CD14-positive monocyte (primary cell): ENCODE measurements at regions not wholly inside any gene's neighbourhood (a gene's known extent, or its start where the extent isn't known, plus 50 kb on each side); places are given as distances from the start of the nearest gene placed in this dataset.

Experiments
- DNase-seq, 3 donors: peaks; one replicate each; pipeline ENCODE4 v3.0.0-alpha.2; 2011 to 2022
- H2AFZ ChIP-seq: 2 replicates; pipeline ENCODE4 v1.6.0; 2012; ENCODE audit warnings: mild to moderate bottlenecking, low read depth, low read length, inconsistent platforms; ENCODE audit not compliant: insufficient read depth, poor library complexity, severe bottlenecking
- H3K27ac ChIP-seq, 2 donors: 1 replicate in 1 of 2; 2 replicates in 1 of 2; pipeline ENCODE4 v1.5.1; 2012 to 2013; ENCODE audit warnings: low read length in 2 of 2, control low read depth in 1 of 2, inconsistent platforms in 1 of 2, low read depth in 1 of 2, mild to moderate bottlenecking in 1 of 2
- H3K27me3 ChIP-seq, 2 donors: one replicate each; pipeline versions ENCODE4 v1.6.0 to v1.6.1; 2011 to 2013; ENCODE audit warnings: low read length in 2 of 2; ENCODE audit not compliant: control insufficient read depth in 2 of 2, insufficient read depth in 2 of 2
- H3K36me3 ChIP-seq, 2 donors: replicated peaks in 1 of 2; 1 replicate in 1 of 2; 2 replicates in 1 of 2; pipeline versions ENCODE4 v1.5.1 to v1.6.1; 2012 to 2013; ENCODE audit warnings: low read length in 2 of 2, control low read depth in 1 of 2, inconsistent platforms in 1 of 2, mild to moderate bottlenecking in 1 of 2; ENCODE audit not compliant: insufficient read depth in 2 of 2, control insufficient read depth in 1 of 2
- H3K4me1 ChIP-seq, 2 donors: 1 replicate in 1 of 2; 2 replicates in 1 of 2; pipeline versions ENCODE4 v1.5.1 to v1.6.1; 2012 to 2013; ENCODE audit warnings: low read length in 2 of 2, control low read depth in 1 of 2, inconsistent platforms in 1 of 2, mild to moderate bottlenecking in 1 of 2, moderate library complexity in 1 of 2; ENCODE audit not compliant: insufficient read depth in 2 of 2, control insufficient read depth in 1 of 2
- H3K4me2 ChIP-seq: replicated peaks from 2 replicates; pipeline ENCODE3; 2012; ENCODE audit warnings: low read length, moderate library complexity, mild to moderate bottlenecking; ENCODE audit not compliant: poor library complexity, severe bottlenecking; ENCODE audit errors: extremely low read depth
- H3K4me3 ChIP-seq, 3 experiments: fragments of 200-600 bp in 1 of 3; sonication (generic) in 1 of 3; replicated peaks in 1 of 3; 1 replicate in 2 of 3; 2 replicates in 1 of 3; pipeline ENCODE4 v1.5.1; 2011 to 2013; ENCODE audit warnings: low read length in 3 of 3, mild to moderate bottlenecking in 3 of 3, control low read depth in 2 of 3, low read depth in 2 of 3, inconsistent platforms in 1 of 3, moderate library complexity in 1 of 3
- H3K79me2 ChIP-seq: 2 replicates; pipeline ENCODE4 v1.6.0; 2012; ENCODE audit warnings: mild to moderate bottlenecking, control low read depth, inconsistent platforms, low read length, moderate library complexity; ENCODE audit not compliant: insufficient read depth
- H3K9ac ChIP-seq: 2 replicates; pipeline ENCODE4 v1.6.0; 2017; ENCODE audit warnings: low read length, mild to moderate bottlenecking; ENCODE audit not compliant: insufficient read depth, poor library complexity, severe bottlenecking
- H3K9me3 ChIP-seq, 2 donors: replicated peaks in 1 of 2; 1 replicate in 1 of 2; 2 replicates in 1 of 2; pipeline versions ENCODE4 v1.5.1 to v1.6.1; 2012 to 2013; ENCODE audit warnings: low read length in 2 of 2, control low read depth in 1 of 2; ENCODE audit not compliant: control insufficient read depth in 1 of 2, insufficient read depth in 1 of 2
- H4K20me1 ChIP-seq: 2 replicates; pipeline ENCODE4 v1.6.0; 2012; ENCODE audit warnings: mild to moderate bottlenecking, low read length, control low read depth, moderate library complexity; ENCODE audit not compliant: insufficient read depth
- H3K27ac Mint-ChIP-seq, 7 donors: one replicate each; pipeline ENCODE4 v1.8.0; 2020; ENCODE audit warnings: mild to moderate bottlenecking in 7 of 7, mixed read lengths in 7 of 7, moderate library complexity in 6 of 7, inconsistent platforms in 2 of 7
- H3K27me3 Mint-ChIP-seq, 3 donors: one replicate each; pipeline ENCODE4 v1.8.0; 2021 to 2022; ENCODE audit warnings: low read depth in 3 of 3, mild to moderate bottlenecking in 3 of 3, mixed read lengths in 3 of 3, moderate library complexity in 3 of 3, inconsistent platforms in 1 of 3
- H3K36me3 Mint-ChIP-seq, 2 donors: one replicate each; pipeline ENCODE4 v1.8.0; 2020; ENCODE audit warnings: mixed read lengths in 2 of 2, inconsistent platforms in 1 of 2, mild to moderate bottlenecking in 1 of 2
- H3K4me1 Mint-ChIP-seq: one replicate; pipeline ENCODE4 v1.8.0; 2020; ENCODE audit warnings: mild to moderate bottlenecking, mixed read lengths
- H3K4me3 Mint-ChIP-seq, 2 donors: one replicate each; pipeline ENCODE4 v1.8.0; 2020; ENCODE audit warnings: mild to moderate bottlenecking in 2 of 2, mixed read lengths in 2 of 2, moderate library complexity in 1 of 2
- H3K9me3 Mint-ChIP-seq, 7 donors: one replicate each; pipeline ENCODE4 v1.8.0; 2020 to 2022; ENCODE audit warnings: mixed read lengths in 7 of 7, mild to moderate bottlenecking in 6 of 7, moderate library complexity in 6 of 7, inconsistent platforms in 2 of 7
- WGBS: methylation state at CpG from one replicate; pipeline ENCODE4 v1.1.5; 2013; ENCODE audit warnings: missing lambda C conversion rate; ENCODE audit not compliant: insufficient coverage; 5-methylcytosine and 5-hydroxymethylcytosine counted together
- intact Hi-C, 2 donors: fragments of 100-400 bp; cut with micrococcal nuclease; formaldehyde crosslinking; loops; one replicate each; pipeline versions ENCODE4 v1.15.0 to v1.15.1; 2023
- TF ChIP-seq, protein P1 (sequence below): fragments of 200-600 bp; IDR thresholded peaks from one replicate; pipeline ENCODE4 v1.8.0; 2022; ENCODE audit warnings: antibody characterized with exemption, mild to moderate bottlenecking

DNA sequence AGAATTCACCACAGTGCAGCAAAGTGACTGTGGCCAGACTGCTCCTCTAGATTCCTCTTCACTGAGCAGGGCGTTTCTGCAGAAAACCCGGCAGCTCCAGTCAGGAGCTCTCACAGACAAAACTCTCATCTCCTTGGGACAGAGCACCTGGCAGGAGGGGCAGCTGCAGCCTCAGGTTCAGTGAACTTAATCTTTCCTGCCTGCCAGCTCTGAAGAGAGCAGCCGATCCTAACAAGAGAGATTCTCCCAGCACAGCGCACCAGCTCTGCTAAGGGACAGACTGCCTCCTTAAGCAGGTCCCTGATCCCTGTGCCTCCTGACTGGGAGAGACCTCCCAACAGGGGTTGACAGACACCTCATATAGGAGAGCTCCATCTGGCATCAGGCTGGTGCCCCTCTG is 1065.5 kb downstream of the GRIK2 start:
- Mint-ChIP-seq H3K4me1 (no peaks in the 10 kb centered on the region), H3K27me3 (peaks cover 0 to 3% (median 0%) of the 10 kb centered on the region in 3 donors), H3K27ac (no peak overlapping the region), H3K4me3 (no peak overlapping the region), H3K9me3 (peaks cover 0 to 14% (median 4%) of the 10 kb centered on the region in 7 donors), H3K36me3 (no peaks in the 10 kb centered on the region)
- Histone ChIP-seq H4K20me1 (no peaks in the 10 kb centered on the region), H3K79me2 (no peaks in the 10 kb centered on the region), H3K9ac (no peak overlapping the region), H3K27ac (no peak overlapping the region), H2AFZ (no peak overlapping the region), H3K4me2 (no peak overlapping the region), H3K36me3 (no peaks in the 10 kb centered on the region), H3K4me3 (no peak overlapping the region), H3K4me1 (no peaks in the 10 kb centered on the region), H3K27me3 (no peaks in the 10 kb centered on the region), H3K9me3 (peaks cover 5 to 17% of the 10 kb centered on the region in 2 donors)
- DNase-seq: no peak
- intact Hi-C loops: no loop called here
- TF ChIP-seq, protein P1, sequence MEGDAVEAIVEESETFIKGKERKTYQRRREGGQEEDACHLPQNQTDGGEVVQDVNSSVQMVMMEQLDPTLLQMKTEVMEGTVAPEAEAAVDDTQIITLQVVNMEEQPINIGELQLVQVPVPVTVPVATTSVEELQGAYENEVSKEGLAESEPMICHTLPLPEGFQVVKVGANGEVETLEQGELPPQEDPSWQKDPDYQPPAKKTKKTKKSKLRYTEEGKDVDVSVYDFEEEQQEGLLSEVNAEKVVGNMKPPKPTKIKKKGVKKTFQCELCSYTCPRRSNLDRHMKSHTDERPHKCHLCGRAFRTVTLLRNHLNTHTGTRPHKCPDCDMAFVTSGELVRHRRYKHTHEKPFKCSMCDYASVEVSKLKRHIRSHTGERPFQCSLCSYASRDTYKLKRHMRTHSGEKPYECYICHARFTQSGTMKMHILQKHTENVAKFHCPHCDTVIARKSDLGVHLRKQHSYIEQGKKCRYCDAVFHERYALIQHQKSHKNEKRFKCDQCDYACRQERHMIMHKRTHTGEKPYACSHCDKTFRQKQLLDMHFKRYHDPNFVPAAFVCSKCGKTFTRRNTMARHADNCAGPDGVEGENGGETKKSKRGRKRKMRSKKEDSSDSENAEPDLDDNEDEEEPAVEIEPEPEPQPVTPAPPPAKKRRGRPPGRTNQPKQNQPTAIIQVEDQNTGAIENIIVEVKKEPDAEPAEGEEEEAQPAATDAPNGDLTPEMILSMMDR: no peak
- 90% methylated on average over 4 of the region's 4 CpGs for WGBS

DNA sequence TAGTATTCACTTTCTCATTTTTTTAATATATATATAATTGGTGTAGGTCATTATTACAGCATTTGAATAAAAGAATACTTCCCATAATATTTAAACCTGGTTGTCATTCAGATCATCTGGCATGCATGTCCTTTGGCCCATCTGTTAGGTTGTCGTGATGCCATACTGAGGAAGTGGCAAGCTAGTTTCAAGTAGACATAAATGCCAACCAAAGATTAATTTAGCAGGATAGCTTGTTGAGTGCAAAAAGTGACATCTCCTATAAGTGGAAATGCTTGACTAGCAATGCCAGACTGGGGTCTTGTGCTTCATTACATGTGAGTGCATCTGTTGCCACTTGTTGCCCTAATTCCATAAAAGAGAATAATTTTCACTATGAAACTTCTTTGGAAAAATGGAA is 1044.7 kb downstream of the GRIK2 start:
- H3K9me3 ChIP-seq: no peaks in the 10 kb centered on the region
- no CpG with 5 or more reads among the region's 1 CpG for WGBS
- H3K4me3 ChIP-seq: no peak overlapping the region
- H2AFZ ChIP-seq: no peak overlapping the region
- Mint-ChIP-seq H3K27me3 (no peaks in the 10 kb centered on the region), H3K27ac (no peak overlapping the region), H3K9me3 (peaks cover 0 to 3% (median 0%) of the 10 kb centered on the region in 7 donors), H3K4me3 (no peak overlapping the region), H3K36me3 (no peaks in the 10 kb centered on the region), H3K4me1 (no peaks in the 10 kb centered on the region)
- intact Hi-C loops: no loop called here
- H3K27ac ChIP-seq: no peak overlapping the region
- H3K4me2 ChIP-seq: no peak overlapping the region
- no peaks in the 10 kb centered on the region for H3K27me3 ChIP-seq
- no peaks in the 10 kb centered on the region for H4K20me1 ChIP-seq
- no peaks in the 10 kb centered on the region for H3K4me1 ChIP-seq
- no peaks in the 10 kb centered on the region for H3K36me3 ChIP-seq
- no peaks in the 10 kb centered on the region for H3K79me2 ChIP-seq
- DNase-seq: no peak
- TF ChIP-seq, protein P1: no peak
- H3K9ac ChIP-seq: no peak overlapping the region
